Right renal cortex interstitium (tissue), 3 donors: ENCODE measurements at regions not wholly inside any gene's neighbourhood (a gene's known extent, or its start where the extent isn't known, plus 50 kb on each side); places are given as distances from the start of the nearest gene placed in this dataset.

Experiments
- DNase-seq, 3 donors: peaks; one replicate each; pipeline ENCODE4 v3.0.0-alpha.2; 2013; ENCODE audit warnings: low read depth in 3 of 3, low spot score in 2 of 3

DNA sequence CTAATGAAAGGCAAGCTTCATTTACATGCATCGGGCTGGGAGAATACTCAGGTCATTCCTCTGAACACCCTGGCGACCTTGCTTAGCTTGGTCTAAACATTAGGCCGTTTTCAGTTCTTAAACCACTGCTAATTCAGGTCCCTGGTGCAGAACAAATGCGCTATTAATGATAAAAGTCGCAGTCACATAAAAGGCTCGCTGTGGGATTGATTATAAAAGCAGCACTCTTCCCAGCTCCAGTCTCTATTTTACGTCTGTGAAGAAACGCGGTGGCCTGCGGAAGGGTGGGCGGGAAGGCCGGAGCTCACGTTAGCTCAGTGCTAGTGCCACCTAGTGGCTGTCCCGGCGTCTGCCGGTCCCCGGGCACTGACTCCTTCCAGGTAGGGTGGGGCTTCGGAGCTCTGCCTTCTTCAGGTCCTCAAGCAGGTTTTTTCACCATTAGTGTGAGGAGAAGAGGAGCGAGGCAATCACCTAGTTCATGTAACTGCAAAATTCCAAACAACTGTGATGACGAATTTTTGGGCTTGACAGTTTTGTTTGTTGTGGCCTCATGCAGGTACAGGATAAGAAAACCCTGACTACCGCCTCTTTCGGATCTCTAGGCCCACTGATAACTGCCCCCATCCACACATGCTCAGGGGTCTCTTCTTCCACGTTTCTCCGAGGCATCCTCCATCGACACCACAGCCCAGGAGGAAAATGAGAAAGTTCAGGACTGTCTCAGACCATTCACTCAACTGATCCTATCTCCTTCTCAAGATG lies 66.5 kb upstream of the CLMP start:
- DNase-seq = peak; percentile 63 to 66 (median 64)

DNA sequence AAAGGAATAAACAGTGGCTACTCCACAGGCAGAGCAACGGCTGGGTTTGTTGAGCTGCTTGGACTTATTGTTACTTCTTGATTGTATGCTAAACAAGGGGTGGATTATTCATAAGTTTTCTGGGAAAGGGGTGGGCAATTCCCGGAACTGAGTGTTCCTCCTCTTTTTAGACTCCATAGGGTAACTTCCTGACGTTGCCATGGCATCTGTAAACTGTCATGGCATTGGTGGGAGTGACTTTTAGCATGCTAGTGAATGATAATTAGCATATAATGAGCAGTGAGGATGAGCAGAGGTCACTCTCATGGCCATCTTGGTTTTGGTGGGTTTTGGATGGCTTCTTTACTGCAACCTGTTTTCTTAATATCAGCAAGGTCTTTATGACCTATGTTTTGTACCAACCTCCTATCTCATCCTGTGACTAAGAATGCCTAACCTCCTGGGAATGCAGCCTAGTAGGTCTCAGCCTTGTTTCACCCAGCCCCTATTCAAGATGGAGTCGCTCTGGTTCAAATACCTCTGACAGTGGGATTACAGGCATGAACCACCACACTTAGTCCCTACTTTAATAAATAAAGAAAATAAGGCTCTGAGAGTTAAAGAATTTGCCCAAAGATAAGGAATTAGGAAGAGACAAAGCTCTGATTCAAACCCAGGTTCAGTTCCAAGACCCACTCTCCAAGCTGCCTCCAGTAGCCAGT lies 65.6 kb upstream of the CLMP start:
- DNase-seq = no peak

DNA sequence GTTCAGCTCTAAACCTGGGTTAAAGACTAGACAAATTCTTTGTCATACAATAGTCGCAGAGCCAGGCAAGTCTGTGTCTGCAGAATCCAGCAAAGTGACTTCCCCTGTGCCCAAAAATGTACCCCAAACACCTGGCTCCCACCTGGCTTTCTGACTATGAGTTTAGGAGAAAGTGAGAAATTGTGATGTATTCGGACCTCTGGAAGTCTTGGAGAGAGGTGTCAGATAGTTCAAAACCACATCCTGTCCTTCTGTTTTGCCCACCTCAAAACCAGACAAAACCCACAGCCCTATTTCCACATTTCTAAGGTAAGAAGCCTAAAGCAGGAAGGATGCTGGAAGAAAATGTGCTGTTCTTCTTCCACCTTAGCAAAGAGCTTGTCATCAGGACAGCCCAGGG lies 63.8 kb upstream of the CLMP start:
- no peak for DNase-seq

DNA sequence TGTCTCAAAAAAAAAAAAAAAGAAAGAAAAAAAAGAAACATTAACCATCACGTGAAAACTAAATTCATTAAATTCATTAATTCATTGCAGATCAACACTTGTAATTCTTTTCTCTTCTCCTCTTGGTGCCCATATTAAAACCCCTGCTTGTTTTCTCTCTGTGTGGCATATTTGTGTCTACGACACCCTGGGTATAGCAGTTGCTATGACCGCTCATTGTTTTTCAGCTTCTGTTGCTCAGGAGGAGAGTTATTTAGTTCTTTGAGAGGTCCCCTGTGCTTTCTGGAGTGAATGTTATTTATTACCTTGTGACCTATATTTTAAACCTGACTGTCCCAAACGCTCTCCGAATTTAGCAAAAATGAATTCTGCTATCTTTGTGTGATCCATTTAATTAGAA lies 62.3 kb upstream of the CLMP start:
- no peak for DNase-seq

DNA sequence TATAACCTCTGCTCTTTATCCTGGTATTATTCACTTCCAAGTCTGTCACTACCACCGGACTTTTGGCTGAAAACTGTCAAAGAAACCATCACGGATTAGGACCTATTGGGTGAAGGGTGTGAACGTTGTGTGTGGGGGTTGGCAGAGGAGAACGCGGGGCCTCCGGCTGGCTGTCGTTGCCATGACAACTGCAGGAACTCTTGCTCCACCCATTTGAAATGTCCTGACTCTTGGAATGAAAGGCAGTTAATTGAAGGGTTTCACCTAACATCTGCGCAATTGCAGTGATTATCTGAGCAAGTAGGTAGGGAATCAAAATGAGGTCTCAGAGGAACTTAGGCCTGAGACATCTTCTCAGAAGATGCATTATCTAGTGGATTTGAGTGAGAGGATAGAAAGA lies 60.9 kb upstream of the CLMP start:
- DNase-seq = no peak

DNA sequence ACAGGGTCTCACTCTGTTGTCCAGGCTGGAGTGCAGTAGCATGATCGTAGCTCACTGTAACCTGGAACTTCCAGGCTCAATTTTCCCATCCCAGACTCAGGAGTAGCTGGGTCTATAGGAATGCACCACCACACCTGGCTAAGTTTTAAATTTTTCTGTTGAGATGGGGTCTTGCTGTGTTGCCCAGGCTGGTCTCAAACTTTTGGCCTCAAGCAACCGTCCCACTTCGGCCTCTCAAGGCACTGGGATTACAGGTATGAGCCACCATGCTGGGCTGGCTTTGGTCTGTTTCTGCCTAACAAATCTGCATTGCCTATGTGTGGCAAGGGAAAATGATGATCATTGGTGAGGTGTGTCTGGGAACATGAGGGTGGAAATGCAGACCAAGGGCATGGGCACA lies 59.3 kb upstream of the CLMP start:
- no peak for DNase-seq

DNA sequence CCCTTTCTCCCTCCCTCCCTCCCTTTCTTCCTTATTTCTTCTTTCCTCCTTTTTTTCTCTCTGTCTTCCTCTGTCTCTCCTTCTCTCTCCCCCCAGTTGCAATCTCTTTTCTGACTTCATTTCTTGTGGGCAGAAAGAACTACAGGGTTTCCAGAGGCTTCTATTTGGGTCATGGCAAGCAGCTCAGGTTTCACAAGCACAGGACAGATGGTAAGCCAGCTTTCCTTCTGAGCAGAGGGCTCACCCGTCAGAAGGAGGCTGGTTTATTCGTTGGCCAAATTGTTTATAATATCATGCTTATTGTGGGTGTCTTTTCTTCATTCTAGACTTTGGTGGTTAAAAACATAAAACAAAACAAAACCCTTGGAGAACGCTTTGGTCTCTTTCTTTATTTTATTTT lies 58.9 kb upstream of the CLMP start:
- DNase-seq = no peak

DNA sequence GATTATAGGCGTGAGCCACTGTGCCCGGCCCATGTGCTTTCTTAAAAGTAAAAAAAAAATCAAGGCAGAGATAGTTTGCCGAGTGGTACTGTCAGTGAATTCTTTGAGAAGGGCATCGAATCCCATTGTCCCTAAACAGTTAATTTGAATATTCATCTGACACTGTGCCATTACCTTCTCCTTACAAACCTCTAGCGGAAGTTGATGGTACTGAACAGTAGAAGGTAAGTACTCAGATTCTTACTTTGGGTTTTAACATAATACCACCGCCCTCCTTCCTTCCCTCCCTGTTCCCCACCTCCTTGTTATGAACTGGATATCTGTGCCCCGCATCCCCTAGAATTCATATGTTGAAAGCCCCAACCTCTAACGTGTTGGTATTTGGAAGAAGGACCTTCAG lies 58.2 kb upstream of the CLMP start:
- DNase-seq = no peak

DNA sequence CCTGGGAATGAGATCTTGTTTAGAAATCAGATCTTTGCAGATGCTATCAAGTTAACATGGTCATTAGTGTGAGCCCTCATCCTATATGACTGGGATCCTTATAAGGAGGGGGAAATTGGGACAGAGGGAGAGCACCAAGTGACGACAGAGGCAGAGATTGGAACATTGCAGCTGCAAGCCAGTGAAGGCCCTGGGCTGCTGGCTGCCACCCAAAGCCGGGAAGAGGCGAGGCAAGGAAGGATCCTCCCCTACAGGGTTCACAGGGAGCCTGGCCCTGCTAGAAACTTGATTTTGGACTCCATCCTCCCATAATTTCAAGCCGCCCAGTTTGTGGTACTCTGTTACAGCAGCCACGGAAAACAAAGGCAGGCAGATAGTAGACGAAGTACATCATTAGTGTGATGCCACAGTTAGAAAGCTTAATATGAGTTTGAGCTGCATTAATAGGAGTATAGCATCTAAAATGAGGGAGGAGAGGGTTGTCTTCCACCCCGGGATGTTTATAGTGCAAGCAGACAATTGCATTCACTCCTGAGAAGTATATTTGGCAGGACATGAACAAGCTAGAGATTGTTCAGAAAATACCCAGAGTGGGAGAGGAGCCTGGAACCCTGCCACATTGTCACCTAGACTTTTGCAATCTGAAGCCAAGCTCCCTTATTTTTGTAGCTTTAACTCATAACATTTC lies 56.8 kb upstream of the CLMP start:
- DNase-seq = no peak

DNA sequence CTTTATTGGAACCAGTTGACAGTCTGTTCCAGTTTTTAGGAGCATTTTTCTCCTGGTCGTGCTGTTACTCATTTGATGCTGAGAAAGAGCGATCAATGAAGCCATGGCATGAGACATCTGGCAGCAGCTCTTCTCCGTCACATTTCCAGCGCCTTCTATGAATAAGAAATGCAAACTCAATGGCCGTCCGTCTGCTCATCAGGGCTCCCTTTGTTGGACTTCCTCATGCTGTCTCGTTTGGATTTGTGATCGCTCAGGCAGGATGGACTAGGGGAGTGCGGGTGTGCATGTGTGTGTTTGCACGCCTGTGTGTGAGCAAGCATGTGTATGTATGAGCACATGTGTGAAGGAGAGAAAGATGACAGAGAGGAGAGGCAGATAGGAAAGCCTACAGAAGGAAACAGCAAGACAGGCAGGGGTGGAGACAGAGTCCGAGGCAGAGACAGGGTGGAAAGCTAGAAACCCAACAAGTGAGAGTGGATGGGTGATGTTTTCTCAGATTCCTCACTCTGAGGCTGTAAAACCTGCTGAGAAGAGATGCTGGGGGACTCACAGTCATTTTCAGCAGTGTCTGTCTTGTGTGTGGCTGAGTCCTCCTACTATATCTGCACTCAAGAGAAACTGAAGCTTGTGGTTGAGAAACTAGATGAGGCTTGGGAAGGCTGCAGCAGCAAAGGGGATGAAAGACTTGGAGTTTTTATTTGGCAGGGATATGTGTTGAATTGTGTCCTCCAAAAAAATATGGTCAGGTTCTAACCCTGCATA lies 56.0 kb upstream of the CLMP start:
- DNase-seq = no peak

DNA sequence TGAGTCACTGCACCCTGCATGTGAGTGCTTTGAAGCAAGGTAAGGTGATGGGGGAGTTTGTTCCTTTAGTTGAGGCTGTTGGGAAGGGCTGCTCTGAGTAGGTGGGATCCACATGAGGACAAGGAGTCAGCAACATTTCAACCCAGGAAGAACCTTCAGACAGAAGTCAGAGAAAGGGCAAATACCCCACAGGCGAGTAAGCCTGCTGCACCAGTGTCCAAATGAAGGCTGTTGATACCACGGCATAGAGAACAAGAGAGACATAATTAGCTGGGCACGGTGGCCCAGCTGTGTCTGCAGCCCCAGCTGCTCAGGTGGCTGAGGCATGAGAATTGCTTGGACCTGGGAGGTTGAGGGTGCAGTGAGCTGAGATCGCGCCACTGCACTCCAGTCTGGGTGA lies 54.3 kb upstream of the CLMP start:
- no peak for DNase-seq

DNA sequence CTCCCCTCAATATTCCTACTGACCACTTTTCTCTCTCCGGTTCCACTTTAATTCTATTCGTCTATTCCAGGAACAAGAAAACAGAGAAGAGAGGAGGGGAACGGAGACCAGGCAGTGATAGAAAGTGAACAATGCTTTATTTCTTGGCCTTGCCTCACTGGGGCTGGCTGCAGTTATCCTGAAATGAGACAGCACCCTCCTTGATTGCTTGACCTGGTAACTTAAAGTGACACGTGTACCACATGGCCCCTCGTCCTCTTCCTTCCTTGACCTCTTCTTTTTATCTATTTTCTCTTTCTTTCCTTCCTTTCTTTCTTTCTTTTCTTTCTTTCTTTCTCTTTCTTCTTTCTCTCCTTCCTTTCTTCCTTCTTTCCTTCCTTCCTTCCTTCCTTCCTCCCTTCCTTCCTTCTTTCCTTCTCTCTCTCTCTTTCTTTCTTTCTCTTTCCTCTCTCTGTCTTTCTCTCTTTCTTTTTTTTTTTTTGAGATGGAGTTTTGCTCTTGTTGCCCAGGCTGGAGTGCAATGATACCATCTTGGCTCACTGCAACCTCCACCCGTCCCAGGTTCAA lies 52.8 kb upstream of the CLMP start:
- DNase-seq = no peak

DNA sequence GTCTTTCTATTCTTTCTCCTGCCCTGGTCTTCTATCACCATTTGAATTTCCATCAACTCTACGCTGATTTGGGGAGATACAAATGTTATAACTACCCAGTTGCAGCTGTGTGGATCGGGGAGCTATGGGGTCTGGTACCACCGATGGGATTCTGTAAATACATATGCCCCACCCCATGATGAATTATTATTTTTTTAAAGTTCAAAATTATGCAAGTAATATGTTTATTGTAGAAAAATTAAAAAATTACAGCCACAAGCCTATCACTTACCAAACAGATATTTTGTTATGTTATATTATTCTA lies 52.4 kb upstream of the CLMP start:
- DNase-seq = no peak

DNA sequence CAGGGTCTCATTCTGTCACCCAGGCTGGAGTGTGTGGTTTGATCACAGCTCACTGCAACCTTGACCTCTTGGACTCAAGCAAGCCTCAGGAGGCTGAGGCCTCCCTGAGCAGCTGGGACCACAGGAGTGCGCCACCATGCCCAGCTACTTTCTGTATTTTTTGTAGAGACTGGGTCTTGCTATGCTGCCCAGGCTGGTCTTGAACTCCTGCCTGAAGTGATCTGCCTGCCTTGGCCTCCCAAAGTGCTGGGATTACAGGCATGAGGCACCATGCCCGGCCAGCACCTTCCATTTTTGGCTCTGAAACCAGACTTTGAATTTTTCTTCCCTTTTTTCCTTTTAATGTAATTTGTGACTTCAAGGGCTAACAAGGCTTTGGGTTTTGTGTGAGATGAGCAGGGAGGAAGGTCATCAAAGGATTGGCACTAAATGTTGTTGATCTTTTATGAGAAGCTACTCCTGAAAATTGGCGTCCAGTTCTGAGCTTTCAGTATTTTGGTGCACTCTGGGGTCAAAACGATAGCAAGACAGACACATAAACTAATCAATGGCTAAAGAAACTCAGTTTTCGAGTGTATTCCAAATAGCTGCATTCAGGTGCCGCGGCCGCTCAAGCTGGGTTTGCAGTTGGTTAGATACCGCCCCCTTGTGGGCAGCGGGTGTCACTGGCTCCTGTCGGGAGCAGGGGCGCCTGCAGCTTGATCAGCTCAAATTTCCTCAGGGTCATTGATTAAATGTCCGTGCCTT lies 51.9 kb upstream of the CLMP start:
- peak; percentile 62 to 76 (median 69) for DNase-seq

DNA sequence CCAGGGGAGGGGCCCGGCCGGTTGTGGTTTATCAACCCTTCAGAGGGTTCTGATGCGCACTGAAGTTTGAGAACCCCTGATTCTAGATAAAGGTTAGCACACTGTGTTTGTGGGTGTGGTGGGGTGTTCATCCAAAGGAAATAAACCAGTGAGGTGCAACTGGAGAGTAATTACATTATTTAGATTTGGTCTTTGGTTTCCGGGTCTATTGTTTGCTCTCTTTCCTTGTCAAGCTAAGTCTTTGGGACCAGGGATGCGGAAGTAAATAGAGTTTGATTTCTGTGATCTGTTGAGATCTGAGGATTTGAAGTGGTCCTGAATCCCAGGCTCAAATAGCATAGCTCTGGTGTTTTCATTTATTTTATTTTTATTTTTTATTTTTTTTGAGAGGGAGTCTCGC lies 50.5 kb upstream of the CLMP start:
- no peak for DNase-seq
